OCI-LY1 (cell line): ENCODE measurements at regions not wholly inside any gene's neighbourhood (a gene's known extent, or its start where the extent isn't known, plus 50 kb on each side); places are given as distances from the start of the nearest gene placed in this dataset.

Experiments
- EZH2 ChIP-seq: fragments of 200-600 bp; sonication (generic), shearing (Covaris generic); IDR thresholded peaks from 2 replicates; pipeline ENCODE4 v1.8.0; 2017; ENCODE audit warnings: borderline replicate concordance, mixed run types, mild to moderate bottlenecking, antibody characterized with exemption, low read length, moderate library complexity, mixed read lengths
- TF ChIP-seq, protein P1 (sequence below): fragments of 200-600 bp; sonication (generic), shearing (Covaris generic); IDR thresholded peaks from 2 replicates; pipeline ENCODE4 v1.5.1; 2017; ENCODE audit warnings: mild to moderate bottlenecking, antibody characterized with exemption, low read length, moderate library complexity, mixed read lengths

DNA sequence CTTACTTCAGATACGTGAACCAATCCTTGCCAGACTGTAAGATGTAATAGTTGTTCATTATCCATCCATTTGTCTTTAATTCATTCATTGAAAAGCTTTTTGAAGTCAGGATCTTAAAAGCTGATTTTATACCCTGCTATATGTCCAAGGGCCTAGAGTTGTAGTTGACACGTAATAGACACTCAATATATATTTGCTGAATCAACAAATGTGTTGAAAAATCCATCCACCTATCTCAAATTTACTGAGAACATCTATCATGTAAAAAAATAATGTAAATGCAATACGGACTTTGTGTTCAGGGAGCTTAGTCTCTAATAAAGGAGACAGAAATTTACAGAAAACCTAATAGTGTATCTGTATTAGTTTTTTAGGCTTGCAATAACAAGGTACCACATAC is 521.0 kb downstream of the METTL15 start:
- TF ChIP-seq, protein P1, sequence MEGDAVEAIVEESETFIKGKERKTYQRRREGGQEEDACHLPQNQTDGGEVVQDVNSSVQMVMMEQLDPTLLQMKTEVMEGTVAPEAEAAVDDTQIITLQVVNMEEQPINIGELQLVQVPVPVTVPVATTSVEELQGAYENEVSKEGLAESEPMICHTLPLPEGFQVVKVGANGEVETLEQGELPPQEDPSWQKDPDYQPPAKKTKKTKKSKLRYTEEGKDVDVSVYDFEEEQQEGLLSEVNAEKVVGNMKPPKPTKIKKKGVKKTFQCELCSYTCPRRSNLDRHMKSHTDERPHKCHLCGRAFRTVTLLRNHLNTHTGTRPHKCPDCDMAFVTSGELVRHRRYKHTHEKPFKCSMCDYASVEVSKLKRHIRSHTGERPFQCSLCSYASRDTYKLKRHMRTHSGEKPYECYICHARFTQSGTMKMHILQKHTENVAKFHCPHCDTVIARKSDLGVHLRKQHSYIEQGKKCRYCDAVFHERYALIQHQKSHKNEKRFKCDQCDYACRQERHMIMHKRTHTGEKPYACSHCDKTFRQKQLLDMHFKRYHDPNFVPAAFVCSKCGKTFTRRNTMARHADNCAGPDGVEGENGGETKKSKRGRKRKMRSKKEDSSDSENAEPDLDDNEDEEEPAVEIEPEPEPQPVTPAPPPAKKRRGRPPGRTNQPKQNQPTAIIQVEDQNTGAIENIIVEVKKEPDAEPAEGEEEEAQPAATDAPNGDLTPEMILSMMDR = no peak
- no peak for TF ChIP-seq EZH2
